Activated CD8-positive, alpha-beta memory T cell treated with anti-CD3 and anti-CD28 coated beads for 4 hours (primary cell): ENCODE measurements at regions not wholly inside any gene's neighbourhood (a gene's known extent, or its start where the extent isn't known, plus 50 kb on each side); places are given as distances from the start of the nearest gene placed in this dataset.
"Not testable (repeated sequence)": the region's sequence is repeated elsewhere in the genome, so short reads cannot be mapped to it uniquely, and the experiment has no call there.

Experiments used
- DNase-seq, 2 donors: peaks; one replicate each; pipeline ENCODE4 v3.0.0-alpha.2; 2020; ENCODE audit warnings: low read depth in 2 of 2

DNA sequence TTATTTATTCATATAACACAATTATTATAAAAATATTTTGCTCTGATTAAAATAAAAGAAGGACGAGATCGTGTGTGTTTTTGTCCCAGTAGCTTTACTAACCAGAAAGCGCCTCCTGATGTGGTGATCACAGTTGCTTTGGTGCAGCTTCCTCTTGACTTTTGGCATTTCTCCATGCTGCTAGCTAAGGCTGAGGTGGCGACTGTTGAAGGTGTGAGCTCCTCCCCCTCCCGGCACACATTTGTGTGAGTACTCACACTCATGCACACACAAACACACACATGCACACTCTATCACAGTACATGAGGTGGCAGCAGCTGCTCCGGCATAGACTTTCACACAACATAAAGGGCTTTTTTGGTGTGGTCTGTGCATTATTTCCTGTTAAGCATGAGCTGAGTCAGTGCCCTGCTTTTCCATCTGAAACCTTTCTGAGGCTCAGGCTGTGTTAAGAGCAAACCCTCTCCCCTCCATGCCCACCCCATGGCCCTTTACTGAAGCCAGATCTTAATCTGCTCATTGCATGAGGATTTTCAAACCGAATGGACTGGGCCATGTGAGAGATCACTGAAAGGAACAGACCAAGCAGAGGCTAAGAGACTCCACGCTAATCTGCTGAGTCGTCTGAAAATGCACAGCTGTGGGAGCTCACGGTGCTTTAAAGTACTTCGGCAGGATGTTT, 53.3 kb downstream of the FOXD4L1 start:
- peak; percentile 16 to 44 for DNase-seq

DNA sequence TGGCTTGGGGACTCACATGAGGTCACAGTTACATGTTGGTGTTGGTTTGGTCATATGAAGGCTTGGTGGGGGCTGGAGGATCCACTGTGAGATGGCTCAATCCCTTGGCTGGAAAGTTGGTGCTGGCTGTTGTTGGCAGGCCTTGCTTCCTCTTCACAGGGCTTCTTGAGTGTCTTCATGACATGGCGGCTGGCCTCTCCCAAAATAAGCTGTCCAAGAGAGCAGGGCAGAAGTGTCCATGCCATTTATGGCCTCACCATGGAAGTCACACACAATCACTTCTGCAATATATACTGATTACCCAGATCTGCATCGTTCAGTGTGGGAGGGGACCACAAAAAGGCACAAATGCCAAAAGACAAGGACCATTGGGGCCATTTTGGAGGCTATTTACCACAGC, 61.4 kb downstream of the FOXD4L1 start:
- DNase-seq: not testable (repeated sequence)

DNA sequence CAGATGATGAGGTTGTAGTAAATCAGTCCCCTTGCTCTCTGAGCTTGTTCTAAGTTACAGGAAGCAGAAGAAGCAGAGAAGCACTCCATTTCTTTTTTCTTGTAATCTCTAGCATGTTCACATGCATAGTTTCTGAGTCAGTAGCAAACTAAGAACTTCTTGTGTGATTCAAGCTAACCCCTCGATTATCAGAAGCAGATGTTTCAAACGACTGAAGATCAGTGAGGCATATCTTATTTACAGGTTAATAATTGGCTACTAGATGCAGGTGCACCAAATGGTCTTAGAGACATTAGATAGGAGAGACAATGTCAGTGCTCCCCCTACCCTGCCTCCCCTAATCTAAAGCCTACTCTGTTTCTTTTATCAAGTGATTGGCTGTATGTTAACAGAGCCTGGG, 64.2 kb downstream of the FOXD4L1 start:
- DNase-seq: not testable (repeated sequence)

DNA sequence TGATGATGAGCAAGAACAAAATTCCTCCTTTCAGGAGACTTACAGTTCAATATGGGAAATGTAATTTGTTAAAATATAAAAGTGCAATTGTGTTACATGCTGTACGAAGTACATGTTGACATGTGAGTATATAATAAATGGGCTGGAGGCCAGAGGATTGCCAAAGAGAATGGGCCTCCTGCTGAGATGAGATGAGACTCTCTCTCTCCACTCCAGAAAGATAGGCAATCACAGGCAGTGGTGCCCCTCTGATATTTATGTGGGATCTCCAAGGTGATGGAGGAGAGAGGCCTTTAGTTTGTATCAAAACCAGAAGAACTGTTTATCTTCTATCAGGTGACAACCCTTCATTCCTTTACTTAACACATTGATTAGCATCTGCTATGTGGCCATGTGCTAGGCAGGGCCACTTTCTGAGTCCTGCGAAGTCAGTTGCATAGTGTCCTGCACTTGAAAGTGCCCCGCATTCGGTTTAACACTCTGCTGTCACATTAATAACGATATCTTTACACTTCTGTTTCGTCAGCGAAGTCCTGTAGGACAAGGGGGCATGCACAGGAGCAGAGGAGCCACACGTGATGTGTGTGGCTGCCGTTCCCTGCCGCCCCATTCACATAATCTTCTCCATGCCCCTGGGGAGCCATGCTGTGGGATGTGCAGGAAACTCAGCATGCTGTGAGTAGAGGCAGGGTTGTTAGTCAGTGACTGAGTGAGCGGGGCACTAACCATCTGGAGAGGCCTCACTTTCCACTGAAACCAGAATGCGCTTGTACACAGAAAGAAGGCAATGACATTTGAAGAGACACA, 60.2 kb upstream of the RABL2A start:
- not testable (repeated sequence) for DNase-seq

DNA sequence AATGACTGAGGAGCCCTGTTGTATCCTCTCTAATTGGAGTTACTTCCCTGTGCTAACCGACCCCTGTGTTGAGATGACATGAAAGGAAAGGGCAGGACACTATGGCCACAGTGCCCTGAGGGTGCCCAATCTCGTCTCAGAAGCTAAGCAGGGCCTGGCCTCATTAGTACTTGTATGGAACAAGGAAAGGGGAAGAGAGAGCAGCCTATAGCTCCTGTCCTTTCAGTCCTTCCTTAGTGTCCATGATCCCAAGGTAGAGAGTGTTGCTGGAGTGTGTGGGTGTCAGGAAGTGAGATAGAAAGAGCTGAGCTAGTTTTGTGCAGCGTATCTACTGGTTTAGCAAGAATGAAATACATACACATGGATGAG, 59.6 kb upstream of the RABL2A start:
- DNase-seq: not testable (repeated sequence)

DNA sequence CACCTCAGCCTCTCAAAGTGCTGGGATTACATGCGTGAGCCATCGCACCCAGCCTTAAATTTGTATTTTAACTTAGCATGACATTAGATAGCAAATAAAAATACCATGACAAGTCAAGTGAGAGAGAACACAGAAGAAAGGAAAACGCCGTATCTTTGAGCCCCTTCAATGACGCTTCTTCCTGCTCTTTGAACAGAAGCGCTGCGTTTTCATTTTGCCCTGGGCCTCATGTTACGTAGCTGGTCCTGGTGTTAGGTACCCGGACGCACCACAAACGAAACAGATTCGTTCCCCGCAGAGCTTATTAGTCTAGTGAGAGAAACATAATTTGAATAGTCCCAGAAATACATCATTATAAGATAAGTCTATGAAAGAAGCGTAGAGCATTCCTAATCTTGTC, 58.8 kb upstream of the RABL2A start:
- DNase-seq: not testable (repeated sequence)

DNA sequence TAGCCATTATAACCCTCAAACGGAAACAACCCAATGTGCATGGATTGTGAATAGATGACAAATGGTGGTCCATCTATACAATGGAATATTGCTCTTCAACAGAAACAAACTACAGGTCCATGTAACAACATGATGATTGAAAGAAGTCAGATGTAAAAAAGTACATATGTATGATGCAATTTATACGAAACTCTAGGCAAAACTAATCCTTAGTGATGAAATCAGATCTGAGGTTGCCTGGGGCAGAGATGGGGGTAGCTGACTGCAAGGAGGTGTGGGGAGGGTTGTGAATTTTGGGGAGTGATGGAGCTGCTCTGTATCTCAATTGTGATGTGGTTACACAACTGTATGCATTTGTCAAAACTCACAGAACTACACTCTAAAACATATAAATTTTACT, 57.0 kb upstream of the RABL2A start:
- not testable (repeated sequence) for DNase-seq

DNA sequence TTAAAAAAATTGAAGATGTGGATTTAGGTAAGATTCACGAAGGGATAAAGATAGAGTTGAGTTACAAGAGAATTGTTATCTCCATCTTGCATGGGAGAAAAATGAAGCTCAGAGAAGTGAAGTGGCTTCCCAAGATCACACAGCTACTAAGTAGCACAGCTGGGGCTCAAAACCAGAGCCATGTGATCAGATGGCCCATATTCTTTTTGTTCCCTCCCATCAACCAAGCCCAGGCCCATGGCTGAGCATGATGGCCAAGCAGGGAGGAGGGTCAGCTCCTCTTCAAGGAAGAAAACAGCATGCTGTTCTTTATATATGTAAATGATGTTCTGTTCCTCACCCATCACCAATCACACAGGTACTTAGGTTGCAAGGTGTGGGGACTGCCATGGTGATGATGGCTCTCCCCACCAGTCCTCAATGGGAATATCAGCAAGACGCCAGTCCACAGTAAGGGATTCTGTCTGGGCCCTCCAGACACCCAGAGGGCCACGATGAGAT, 56.5 kb upstream of the RABL2A start:
- not testable (repeated sequence) for DNase-seq

DNA sequence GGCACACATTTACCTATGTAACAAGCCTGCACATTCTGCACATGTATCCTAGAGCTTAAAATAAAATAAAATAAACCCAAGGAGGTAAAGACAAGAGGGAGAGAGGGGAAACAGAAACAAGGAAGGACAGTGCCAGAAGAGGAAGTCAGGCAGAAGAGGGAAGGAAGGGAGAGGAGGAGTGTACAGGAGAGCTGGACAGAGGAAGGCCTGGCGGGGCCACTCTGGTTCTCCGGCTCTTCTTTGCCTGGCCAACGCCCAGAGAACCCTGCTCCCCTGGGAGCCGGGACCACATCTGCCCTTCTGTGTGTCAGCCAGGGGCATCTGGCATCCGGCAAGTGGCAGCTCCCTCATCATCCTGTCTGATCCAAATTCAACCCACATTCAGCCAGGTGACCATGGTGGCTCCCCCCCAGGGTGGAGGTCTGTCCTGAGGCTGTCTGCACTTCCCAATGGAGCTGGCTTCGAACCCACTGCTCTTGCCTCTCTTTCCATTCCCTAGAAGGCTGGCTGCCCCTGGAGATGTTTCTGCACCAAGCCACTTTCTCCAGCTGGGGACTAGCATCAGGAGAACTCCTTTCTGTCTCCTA, 55.5 kb upstream of the RABL2A start:
- DNase-seq: not testable (repeated sequence)

DNA sequence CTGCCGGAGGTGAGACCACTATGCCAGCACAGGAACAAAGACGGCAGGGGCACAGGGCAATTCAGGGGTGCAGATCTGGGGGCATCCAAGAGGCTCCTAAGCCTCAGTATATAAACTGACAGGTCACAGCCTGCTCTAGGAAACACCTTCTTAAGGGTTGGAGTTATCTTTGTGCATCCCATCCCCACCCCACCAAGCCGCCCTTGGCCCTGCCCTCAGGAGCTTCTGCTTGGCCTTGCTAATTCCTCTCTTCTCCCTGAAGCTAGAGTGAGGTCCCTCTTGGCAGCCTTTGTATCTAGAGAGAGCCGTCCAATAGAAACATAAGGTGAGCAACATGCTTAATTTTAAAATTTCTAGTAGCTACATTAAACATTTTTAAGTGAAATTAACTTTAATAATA, 51.3 kb upstream of the RABL2A start:
- DNase-seq: not testable (repeated sequence)

DNA sequence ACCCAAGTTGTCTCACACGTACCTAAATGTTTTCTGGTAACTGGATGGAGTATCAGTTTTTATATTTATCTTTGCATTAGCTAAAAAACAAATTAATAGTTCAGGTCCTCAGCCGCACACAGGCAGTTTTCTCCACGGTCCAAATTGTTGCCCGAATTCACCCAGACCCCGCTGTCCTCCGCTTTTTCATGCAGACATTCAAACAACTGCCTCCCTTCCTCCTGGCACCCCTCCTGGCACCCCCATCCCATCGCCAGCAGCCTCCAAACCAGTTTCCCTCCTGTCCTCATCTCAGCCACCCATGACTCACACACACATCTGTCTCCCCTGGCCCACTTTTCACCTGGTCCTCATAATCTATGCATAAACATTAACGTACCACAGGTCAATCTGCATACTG, 50.7 kb upstream of the RABL2A start:
- DNase-seq: not testable (repeated sequence)
